ENCODE measurements at regions not wholly inside any gene's neighbourhood (a gene's known extent, or its start where the extent isn't known, plus 50 kb on each side); places are given as distances from the start of the nearest gene placed in this dataset.
"Not testable (repeated sequence)": the region's sequence is repeated elsewhere in the genome, so short reads cannot be mapped to it uniquely, and the experiment has no call there.

DNA sequence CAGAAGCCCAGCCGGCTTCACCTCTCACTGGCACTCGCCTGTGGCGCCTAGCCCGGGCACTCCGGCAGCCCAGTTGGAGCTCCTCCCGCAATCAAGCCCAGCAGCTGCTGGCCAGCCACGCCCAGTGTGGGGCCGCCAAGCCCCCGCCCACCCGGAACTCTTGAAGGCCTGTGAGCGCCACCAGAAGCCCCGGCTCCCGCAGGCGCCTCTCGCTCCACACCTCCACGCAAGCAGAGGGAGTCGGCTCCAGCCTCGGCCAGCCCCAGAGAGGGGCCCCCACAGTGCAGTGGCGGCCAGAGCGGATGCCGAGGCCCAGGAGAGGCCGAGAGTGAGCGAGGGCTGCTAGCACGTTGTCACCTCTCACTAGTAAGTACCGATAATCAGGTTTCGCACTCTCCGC lies 240.7 kb downstream of the TFEC start:
- no peak for DNase-seq (ENCODE audit: low spot score)

DNA sequence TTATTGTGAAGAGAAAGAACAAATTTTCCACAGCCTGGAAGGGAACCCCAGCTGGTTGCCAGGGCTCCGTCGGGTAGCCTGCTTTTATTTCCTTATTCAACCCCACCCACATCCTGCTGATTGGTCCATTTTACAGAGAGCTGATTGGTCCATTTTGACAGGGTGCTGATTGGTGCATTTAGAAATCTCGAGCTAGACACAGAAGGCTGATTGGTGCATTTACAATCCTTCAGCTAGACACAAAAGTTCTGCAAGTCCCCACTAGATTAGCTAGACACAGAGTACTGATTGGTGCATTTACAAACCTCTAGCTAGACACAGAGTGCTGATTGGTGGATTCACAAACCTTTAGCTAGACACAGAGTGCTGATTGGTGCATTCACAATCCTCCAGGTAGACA lies 241.1 kb downstream of the TFEC start:
- not testable (repeated sequence) for DNase-seq (ENCODE audit: low spot score)

DNA sequence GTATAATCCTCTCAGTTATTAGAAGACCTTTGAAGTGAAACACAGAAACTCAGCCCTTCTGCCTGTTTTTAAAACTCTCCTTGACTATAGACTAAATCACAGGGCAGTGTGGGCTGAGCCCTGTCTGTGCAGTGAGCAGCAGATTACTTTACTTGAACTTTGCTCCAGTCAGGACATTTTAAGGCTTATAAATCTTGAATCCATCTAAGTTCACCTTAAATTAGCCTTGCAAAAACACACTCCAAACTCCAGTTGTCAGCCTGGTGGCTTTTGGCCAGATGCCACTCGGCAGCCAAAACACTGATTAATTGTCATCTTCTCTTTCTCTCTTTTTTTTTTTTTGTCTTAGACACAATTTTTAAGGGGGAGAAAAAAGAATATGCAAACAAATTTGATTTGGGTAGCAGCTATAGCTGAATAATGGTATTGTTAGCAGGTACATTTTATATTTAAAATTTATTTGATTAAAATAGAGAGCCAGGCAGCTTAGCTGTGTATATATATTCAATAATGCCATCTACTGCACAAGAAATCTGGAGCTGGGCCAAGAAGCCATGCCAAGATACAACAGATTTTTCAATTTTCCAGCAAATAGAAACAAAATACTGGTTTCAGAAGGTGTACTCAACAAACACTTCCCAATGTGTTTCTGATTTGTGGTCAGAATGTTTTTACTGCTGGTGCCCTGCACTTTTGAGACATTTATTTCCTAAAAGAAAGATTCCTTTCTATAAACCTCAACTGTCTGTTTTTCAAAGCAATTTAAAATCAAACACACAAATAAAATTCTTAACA lies 247.7 kb downstream of the TFEC start:
- peak; percentile 6 for DNase-seq (ENCODE audit: low spot score)

DNA sequence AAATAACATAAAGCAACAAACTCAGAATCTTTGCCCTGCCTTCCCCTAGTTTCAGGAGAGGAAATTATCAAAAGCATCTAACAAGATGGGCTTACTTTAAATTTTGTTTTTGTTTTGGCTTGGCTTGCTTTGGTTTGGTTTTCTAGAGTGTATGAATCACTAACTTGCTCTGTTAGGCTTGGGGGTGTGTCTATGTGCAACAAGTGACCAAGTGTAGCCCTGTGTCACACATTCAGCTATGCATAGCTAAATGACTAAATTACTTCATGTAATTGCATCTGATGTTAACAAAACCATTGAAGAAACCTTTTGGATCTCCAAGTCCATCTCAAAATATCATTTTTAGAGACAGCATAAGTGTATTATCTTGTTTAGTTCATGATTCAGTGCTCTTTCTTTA lies 251.0 kb downstream of the TFEC start:
- DNase-seq (ENCODE audit: low spot score), result no peak

DNA sequence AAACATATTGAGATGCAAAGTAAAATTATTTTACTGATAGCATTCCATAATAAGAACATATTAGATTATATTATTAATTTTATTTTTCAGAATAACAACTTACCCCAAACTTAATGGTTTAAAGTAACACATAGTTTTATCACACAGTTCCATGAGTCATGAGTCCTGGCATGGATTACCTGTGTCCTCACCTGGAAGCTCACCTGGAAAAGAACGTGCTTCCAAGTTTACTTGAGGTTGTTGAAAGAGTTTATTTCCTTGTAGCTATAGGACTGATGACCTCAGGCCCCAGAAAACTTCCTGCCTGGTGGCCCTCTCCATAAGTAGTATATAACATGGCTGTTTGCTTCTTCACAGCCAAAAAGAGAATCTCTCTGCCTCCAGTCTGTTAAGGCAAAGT lies 254.6 kb downstream of the TFEC start:
- DNase-seq (ENCODE audit: low spot score), result no peak

DNA sequence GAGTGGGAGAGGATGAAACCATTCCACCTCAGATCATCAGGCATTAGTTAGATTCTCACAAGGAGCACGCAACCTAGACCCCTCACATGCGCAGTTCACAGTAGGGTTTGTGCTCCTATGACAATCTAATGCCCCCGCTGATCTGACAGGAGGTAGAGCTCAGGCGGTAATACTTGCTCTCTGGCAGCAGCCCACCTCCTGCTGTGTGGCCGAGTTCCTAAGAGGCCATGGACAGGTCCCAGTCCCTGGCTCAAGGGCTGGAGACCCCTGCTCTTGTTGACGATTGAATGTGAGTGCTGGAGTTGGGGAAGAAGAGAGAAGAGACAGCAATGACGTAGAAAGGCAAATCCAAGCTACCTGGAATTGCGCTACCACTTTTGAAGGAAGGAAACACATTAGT lies 267.2 kb downstream of the TFEC start:
- no peak for DNase-seq (ENCODE audit: low spot score)

DNA sequence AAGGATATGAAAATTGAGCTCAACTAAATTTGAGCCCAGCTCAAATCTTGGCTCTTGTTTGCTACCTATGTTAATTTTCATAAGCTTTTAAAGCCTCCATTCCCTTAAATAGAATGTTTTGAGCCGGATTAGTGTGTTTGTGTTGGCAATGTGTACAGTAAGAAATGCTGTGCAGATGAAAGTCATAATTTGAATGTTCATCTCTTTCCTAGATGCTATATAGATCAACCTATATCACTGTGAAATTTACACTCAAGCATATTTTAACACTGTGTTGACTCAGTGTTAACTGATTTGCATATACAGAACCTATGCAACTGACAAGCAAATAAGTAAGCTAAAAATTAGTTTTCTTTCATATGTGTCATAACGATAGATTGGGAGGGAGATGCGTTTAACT lies 272.5 kb downstream of the TFEC start:
- DNase-seq (ENCODE audit: low spot score), result no peak

DNA sequence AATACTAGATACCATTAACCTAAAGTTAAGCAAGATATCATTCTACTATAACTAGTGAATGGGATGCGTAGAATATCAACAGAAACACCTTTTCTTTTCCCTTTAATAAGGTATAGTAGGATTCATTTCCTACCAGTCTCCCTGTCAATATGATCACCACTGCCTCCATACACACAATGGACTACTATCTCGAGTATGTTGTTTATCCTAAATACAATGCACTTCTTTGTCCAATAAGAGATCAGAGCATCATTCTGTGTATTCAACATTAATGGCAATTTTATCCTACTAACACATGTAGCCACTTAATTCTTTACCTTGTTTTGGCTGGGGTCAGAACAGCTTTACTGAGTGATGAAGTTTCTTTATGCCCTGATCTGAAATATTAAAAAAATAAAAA lies 276.3 kb downstream of the TFEC start:
- DNase-seq (ENCODE audit: low spot score), result no peak

DNA sequence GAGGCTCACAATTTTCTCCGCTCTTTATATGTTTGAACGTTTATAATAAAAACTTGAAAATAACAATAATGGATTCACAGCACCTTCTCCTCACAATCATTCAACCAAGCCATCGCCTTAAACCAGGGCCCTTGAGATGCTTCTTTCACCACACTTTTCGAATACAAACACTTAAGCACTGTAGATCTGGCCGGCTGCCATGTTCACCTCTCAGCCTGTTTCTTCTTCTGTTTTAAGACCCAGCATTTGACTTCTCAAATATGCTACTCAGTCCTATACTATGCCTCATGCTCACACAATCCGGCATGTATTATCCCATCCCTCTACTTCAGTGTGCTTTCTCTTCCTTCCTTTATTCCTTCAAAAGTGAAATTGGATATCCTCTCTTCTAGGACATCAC lies 280.6 kb downstream of the TFEC start:
- DNase-seq (ENCODE audit: low spot score), result no peak

DNA sequence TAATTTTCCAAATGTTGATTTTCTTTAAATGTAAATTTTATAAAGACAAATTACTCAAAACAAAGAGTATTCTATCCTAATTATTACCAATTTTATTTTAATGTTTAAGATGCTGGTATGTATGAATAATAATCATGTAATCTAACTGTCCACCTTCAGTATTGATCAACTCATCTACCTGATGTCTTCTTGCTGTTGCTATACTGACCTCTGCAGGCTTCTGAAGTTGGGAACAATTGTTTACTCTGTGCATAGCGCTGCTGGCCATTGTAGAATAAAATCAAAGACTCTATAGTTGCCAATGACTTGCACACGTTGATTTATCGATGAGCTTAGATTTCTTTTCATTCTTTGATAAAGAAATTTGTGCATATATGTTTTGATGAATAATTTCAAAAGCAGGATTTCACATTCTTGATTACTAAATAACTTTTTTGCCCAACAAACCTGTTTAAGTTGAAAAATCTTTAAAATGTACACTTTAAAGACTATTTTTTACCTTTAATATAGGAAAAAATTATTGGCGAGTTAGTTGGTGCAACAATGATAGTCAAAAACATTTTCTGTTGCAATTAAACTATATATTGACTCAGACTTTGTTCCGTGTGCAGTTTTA lies 282.3 kb downstream of the TFEC start:
- DNase-seq (ENCODE audit: low spot score), result no peak

DNA sequence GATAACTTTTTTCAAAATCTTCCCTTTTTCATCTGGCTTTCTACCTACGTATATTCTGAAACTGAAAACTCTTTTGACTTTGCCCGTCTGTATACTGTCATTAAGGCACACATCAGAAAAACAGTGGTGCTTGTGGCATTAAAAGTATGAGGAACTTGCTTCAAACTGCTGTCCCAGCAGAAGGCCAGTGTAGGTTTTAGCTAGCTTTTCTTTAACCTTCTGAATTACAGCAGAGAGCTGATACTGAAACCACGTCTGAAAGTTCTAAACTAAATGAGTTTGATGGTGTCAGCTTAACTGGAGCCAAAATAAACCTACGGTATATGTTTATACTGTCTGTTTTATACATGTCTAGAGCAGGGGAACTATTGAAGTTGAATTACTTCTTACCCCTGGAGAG lies 283.4 kb downstream of the TFEC start:
- DNase-seq (ENCODE audit: low spot score), result no peak

DNA sequence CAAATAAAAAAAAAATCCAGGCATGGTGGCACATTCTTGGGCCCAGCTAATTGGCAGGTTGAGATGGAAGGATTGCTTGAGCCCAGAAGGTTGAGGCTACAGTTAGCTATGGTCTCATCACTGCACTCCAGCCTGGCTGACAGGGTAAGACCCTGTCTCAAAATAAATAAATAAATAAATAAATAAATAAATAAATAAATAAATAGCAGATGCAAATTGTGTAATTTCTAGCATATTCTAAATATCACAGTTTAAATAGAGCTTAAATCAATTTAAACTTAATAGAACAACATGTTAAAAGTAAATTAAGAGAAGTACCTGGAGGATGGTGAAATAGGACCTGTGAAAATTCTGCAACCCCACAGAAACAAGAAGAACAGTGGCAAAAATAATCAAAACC lies 290.5 kb downstream of the TFEC start:
- DNase-seq (ENCODE audit: low spot score), result no peak

DNA sequence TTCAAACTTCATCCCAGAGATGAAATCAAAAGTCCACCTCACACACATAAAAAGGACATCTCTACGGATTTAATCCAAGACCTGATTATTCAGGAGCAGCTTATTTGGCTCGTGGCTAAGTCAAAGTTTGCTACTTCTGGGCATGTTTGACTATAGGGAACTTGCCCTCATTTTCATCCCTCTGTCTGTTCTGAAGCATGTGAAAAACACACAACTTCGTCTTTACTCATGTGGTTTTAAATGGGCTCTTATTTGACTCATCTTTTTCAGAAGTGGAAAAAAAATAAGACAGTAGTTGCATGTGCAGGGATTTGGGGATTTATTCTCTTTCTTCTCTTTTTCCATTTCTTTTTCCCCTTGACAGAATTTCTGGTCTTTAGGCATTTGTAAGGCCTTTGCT lies 295.9 kb downstream of the TFEC start:
- DNase-seq (ENCODE audit: low spot score), result no peak

DNA sequence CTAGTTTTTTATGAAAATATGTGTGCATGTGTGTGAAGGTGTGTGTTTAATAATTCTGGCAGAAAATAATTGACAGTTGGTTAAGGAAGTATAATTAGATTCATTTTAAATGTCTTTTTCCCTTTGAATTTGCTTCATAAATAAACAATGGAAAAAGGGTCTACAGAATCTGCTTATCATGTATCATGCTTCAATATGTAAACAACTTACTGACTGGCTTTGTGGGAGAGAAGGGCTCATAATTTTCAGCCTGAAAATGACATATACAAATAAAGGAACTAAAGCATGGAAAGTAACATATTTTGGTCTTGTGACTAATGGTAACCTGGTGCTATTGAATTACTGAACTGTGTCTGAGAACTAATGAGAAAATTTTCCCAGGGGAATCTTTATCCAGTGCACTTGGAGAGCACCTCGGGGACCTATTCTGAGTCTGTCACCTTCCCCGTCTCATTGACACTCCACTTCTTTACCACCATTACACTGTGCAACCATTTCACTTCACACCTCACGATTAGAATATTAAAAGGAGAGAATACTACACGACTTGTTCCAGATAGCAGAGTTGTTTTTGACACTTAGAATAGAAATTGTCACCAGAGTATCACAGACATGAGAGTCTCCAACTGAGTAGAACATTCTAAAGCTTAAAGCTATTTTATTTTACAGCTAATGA lies 298.6 kb downstream of the TFEC start:
- DNase-seq (ENCODE audit: low spot score), result no peak

DNA sequence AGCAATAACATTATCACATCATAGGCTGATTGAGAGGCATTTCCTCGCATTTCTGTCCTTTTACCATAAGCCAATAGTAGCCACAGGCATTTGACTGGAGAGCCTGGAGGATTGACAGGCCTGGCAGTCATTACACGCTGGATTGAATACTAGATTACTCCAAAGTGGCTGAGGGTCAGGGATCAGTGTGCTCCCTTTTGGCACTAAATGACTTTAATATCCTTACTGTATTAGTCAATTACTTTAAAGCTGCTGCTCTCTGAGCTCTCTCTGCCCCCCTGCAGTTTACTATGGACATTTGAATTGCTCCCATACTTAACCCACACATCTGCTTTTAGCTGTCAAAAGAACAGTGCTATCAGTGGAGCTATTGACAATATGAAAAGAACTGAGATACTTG lies 302.0 kb downstream of the TFEC start:
- DNase-seq (ENCODE audit: low spot score), result no peak

DNA sequence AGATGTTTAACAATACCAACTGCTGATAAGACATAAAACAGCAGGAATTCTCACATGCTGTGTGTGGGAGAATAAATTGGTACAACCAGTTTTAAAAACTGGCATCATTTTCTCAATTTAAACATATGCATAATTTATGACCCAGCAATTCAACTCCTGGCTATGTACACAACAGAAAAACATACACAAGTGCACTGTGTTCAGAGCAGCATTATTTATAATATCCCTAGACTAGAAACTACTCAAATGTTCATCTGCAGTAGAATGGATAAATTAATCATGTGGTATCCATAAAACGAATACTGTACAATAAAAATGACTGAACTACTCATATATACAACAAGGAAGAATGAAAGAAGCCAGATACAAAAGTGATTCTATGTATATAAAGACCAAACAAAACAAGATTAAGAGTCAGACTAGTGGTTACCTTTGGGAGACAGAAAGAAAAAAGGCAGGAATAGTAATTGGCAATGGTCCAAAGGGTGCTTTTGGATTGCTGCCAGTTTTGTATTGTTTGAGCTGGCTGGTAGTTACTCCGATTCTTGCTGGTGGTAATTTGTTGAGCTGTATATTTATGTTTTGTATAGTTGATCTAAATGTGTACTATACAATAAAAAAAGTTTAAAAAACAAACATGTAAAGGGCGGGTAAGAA lies 306.0 kb downstream of the TFEC start:
- DNase-seq (ENCODE audit: low spot score), result no peak

DNA sequence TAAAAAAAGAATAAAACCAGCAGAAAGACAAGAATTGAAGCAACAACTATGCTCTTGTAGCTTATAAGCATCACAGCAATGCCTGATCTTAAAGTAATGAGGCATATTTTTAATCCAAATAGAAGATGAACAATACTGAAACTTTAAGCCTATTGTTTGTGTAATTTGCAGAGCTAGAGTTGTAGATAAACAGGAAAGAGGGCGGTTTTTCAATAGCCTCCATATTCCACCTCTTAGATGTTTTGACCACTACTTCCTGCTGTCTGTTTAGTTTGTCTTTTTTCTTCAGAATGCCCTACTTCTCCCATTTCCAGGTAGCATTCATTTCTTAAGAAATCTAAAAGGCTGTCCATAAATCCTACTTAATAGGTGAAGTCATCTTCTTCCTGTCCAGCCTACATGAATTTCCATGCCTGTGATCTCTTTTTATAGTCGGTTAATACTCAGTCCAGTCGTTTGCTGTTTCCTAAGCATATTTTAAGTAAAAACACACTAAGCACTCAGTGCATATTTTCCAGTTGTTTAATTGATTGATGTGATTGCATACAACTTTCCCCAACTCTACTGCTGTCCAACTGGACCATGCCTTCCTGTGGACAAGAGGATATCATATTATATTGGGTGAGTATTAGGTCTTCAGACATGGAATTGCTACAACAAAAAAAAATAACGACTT lies 308.1 kb downstream of the TFEC start:
- no peak for DNase-seq (ENCODE audit: low spot score)

DNA sequence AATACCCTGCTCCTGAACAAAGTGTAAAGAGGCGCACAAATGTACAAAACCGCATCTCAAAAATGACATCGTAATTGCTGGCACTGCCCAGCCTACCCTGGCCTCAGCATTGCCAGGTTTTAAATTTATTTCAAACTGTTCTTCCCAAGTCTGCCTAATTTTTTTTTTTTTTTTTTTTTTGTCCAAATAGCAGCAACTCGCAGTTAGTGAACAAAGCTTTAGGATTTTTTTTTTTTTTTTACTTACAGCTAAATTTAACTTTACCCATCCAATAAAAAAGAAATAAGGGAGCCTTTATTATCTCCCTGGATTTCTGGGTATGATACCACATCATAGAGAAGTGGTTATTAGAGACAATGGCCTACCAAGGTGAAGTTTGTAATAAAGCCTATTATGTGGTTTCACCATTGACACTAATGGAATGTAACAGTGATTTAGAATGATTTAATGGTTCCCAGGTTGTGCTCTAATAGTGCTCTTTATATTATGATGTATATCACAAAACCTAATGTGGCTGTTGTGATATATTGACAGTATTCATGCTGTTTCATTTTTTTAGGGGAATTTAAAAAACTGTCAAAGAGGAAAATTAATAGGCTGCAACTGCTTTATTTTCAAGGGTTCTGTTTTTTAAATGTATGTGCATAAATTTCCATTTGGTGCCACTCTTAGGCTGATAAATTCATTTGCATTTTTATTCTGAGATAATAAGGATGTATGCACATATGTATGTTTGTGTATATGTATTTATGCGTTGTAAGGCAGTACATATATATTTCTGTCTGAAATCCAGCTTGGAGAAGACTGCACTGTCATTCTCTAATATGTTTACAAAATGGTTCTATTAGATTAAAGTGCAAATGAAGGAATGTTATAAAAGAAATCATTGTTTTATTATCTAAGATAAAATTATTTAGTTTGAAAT lies 309.0 kb downstream of the TFEC start:
- no peak for DNase-seq (ENCODE audit: low spot score)

DNA sequence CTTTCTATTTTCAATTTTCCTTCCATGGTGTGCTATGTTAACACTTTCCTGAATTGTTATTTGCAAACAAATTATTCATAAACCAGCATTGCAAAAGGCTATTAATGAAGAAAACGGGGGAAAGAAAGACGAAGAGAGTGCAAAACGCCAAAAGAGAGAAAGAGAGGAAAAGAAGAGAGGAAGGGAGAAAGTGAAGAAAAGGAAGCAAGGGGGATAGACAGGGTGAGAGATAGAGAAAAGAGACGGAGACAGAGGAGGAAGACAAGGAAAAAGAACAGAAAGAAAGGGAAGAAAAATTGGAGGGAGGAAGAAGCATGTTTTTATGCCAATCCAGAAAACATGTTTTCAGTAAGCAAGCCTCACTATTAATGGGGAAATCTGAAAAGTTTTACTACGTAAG lies 310.6 kb downstream of the TFEC start:
- no peak for DNase-seq (ENCODE audit: low spot score)

DNA sequence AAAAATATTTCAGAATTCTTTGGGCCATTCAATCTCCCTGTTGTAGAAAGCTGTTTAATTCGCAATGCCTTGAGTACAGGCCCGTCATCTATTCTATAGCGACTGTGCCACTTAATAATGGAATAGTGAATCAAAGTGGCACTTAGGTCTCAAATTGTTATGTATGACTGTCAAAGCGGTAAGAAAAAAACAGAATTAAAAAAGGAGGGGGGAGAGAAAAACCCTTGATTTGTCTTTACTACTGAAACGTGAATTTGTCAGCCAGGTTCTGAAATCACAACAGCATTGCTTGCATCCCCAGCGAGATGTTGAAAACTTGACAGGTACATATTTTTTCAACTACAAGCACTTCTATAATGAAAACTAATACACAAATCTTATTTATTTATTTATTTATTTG lies 320.9 kb downstream of the TFEC start:
- no peak for DNase-seq (ENCODE audit: low spot score)

DNA sequence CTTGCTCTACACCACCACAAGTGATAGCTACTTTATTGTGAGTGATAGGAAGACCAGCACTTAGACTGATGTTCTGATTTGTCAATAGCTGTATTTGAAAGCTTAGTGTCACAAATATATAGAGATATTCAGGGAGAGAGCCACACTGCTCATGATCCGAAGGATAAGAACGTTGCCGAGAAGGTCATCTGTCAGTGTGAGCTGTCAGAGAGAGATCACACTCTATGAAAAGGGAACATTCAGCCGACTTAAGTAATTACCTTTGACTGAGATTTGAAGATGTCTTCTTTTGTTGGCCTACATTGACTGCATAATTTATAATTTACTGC lies 322.6 kb downstream of the TFEC start:
- no peak for DNase-seq (ENCODE audit: low spot score)

All from HuH-7 (cell line).